Fibroblast of lung (primary cell): ENCODE measurements at regions not wholly inside any gene's neighbourhood (a gene's known extent, or its start where the extent isn't known, plus 50 kb on each side); places are given as distances from the start of the nearest gene placed in this dataset.

Experiments used
- EZH2 ChIP-seq: IDR thresholded peaks from 2 replicates; pipeline ENCODE4 v1.5.1; 2012; ENCODE audit warnings: low read length, control low read depth, mild to moderate bottlenecking; ENCODE audit errors: missing control alignments
- TF ChIP-seq, protein P1 (sequence below), 2 donors: IDR thresholded peaks in 1 of 2; conservative IDR thresholded peaks in 1 of 2; 1 replicate in 1 of 2; 2 replicates in 1 of 2; pipeline ENCODE4 v1.5.1; 2011 to 2012; ENCODE audit warnings: low read length in 2 of 2, control low read depth in 1 of 2, inconsistent platforms in 1 of 2, low read depth in 1 of 2, mild to moderate bottlenecking in 1 of 2

DNA sequence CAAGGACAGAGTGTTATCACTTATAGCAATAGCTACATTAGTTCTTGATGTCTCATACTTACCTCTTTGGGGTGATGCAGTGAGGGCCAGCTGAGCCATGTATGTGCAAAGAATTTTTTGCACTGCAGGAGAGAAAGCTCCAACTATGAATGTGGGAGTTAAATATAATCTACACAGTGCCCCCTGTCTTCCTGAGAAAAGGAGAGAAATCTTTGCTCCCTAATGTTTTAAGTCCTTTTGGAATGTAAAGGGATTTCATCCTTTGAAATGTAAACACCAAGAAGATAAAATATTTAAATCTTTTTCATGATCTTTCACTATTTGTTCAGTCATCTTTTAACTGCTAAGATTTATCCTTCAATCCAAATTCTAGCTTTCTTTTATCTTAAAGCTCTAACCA is 822.1 kb downstream of the TENT5A start:
- TF ChIP-seq, protein P1, sequence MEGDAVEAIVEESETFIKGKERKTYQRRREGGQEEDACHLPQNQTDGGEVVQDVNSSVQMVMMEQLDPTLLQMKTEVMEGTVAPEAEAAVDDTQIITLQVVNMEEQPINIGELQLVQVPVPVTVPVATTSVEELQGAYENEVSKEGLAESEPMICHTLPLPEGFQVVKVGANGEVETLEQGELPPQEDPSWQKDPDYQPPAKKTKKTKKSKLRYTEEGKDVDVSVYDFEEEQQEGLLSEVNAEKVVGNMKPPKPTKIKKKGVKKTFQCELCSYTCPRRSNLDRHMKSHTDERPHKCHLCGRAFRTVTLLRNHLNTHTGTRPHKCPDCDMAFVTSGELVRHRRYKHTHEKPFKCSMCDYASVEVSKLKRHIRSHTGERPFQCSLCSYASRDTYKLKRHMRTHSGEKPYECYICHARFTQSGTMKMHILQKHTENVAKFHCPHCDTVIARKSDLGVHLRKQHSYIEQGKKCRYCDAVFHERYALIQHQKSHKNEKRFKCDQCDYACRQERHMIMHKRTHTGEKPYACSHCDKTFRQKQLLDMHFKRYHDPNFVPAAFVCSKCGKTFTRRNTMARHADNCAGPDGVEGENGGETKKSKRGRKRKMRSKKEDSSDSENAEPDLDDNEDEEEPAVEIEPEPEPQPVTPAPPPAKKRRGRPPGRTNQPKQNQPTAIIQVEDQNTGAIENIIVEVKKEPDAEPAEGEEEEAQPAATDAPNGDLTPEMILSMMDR (conservative IDR thresholded peaks at IDR 0.05 in 1 of 2, IDR thresholded peaks at IDR 0.05 in 1 of 2; ENCODE audit: low read depth in 1 of 2, low read length in 2 of 2), result no peak
- no peak for TF ChIP-seq EZH2
